HL-60/S4 treated with retinoic acid at 250 ng/mL for 4 days and 3 days (cell line): ENCODE measurements at regions not wholly inside any gene's neighbourhood (a gene's known extent, or its start where the extent isn't known, plus 50 kb on each side); places are given as distances from the start of the nearest gene placed in this dataset.

Experiments
- in situ Hi-C: fragments of 300-500 bp; cut with MboI; formaldehyde crosslinking; loops from 2 replicates; pipeline ENCODE4 v1.7.0; 2022; ENCODE audit warnings: low sequenced_read_pairs

- in situ Hi-C loops = no loop called here
These were observed 52.0 kb upstream of the LHX1 start for GRCh38 chr17:36885153-36885735.

- in situ Hi-C loops = no loop called here
These were observed 51.4 kb upstream of the LHX1 start for GRCh38 chr17:36885771-36886377.
